HCT116 (cell line): ENCODE measurements at regions not wholly inside any gene's neighbourhood (a gene's known extent, or its start where the extent isn't known, plus 50 kb on each side); places are given as distances from the start of the nearest gene placed in this dataset.

Experiments
- ATAC-seq: fragments of 200-7000 bp; cut with Tn5 transposase; 2 replicates; pipeline ENCODE4 v1.9.1; 2020; ENCODE audit warnings: mild to moderate bottlenecking, moderate library complexity
- BruUV-seq: library from RNA; stranded (reverse); fragments of 400-500 nt; replicated peaks from 2 replicates; lab custom pipeline; 2021; lab: Mats Ljungman, UMichigan
- CTCF ChIA-PET: fragments of 300-600 bp; sonication (Branson Sonifier 250); formaldehyde crosslinking; loops from one replicate; lab custom pipeline; 2021; ENCODE audit warnings: antibody characterized with exemption; lab: Charles Lee
- POLR2A ChIA-PET: fragments of 300-600, 350-600 bp; sonication (Branson Sonifier 250); formaldehyde crosslinking; loops from one replicate; lab custom pipeline; 2021; ENCODE audit warnings: antibody characterized with exemption; lab: Charles Lee
- RAD21 ChIA-PET, 2 experiments: fragments of 300-600 bp; sonication (Branson Sonifier 250); formaldehyde crosslinking; loops; one replicate each; lab custom pipeline; 2023; ENCODE audit warnings: low total read pairs in 2 of 2; ENCODE audit not compliant: uncharacterized antibody in 2 of 2, unreplicated experiment in 2 of 2, low non-redundant PET in 1 of 2; lab: Charles Lee
- DNase-seq: peaks from one replicate; pipeline ENCODE4 v3.0.0-alpha.2; 2010; ENCODE audit warnings: low read depth, low spot score
- H2AFZ ChIP-seq: fragments of 200-600 bp; shearing (Covaris generic), sonication (generic); 2 replicates; pipeline ENCODE4 v1.6.1; 2017; ENCODE audit warnings: low read depth, mixed run types, mixed read lengths, antibody characterized with exemption, low read length; ENCODE audit not compliant: poor library complexity, severe bottlenecking
- H3K27ac ChIP-seq: 2 replicates; pipeline ENCODE4 v1.5.1; 2012; ENCODE audit warnings: low read depth, low read length
- H3K27me3 ChIP-seq: fragments of 200-600 bp; sonication (generic); 2 replicates; pipeline ENCODE4 v1.6.1; 2016; ENCODE audit warnings: mixed run types, low read length, mixed read lengths; ENCODE audit not compliant: insufficient read depth
- H3K36me3 ChIP-seq, 2 experiments: fragments of 200-500 bp in 1 of 2; fragments of 200-600 bp in 1 of 2; sonication (Bioruptor generic) in 1 of 2; sonication (generic) in 1 of 2; 2 replicates each; pipeline versions ENCODE4 v1.5.1 to v1.6.1; 2014 to 2016; ENCODE audit warnings: low read length in 2 of 2, inconsistent platforms in 1 of 2, mixed read lengths in 1 of 2, mixed run types in 1 of 2; ENCODE audit not compliant: insufficient read depth in 2 of 2, control insufficient read depth in 1 of 2
- H3K4me1 ChIP-seq, 2 experiments: fragments of 200-600 bp in 1 of 2; sonication (generic) in 1 of 2; 2 replicates each; pipeline versions ENCODE4 v1.5.1 to v1.6.1; 2012 to 2017; ENCODE audit warnings: low read length in 2 of 2, inconsistent platforms in 1 of 2, mild to moderate bottlenecking in 1 of 2, mixed read lengths in 1 of 2, mixed run types in 1 of 2, moderate library complexity in 1 of 2; ENCODE audit not compliant: insufficient read depth in 2 of 2, control insufficient read depth in 1 of 2
- H3K4me2 ChIP-seq: fragments of 200-600 bp; sonication (generic); 2 replicates; pipeline ENCODE4 v1.6.1; 2017; ENCODE audit warnings: mixed run types, low read length, mixed read lengths
- H3K4me3 ChIP-seq, 2 experiments: fragments of 200-600 bp in 1 of 2; sonication (generic) in 1 of 2; replicated peaks in 1 of 2; 2 replicates each; pipeline ENCODE4 v1.5.1; 2011 to 2016; ENCODE audit warnings: low read length in 2 of 2, control low read depth in 1 of 2, low read depth in 1 of 2, mild to moderate bottlenecking in 1 of 2, mixed read lengths in 1 of 2, mixed run types in 1 of 2
- H3K79me2 ChIP-seq: fragments of 200-600 bp; sonication (generic); 2 replicates; pipeline ENCODE4 v1.6.1; 2017; ENCODE audit warnings: mild to moderate bottlenecking, mixed run types, low read length, moderate library complexity, mixed read lengths; ENCODE audit not compliant: insufficient read depth
- H3K9ac ChIP-seq: fragments of 200-600 bp; sonication (generic); 2 replicates; pipeline ENCODE4 v1.6.1; 2016; ENCODE audit warnings: low read length, mixed read lengths
- H3K9me2 ChIP-seq: fragments of 200-600 bp; sonication (generic), shearing (Covaris generic); 2 replicates; pipeline ENCODE4 v1.6.1; 2017; ENCODE audit warnings: mixed run types, mild to moderate bottlenecking, moderate library complexity; ENCODE audit not compliant: insufficient read depth
- H3K9me3 ChIP-seq, 2 experiments: fragments of 200-500 bp in 1 of 2; fragments of 200-600 bp in 1 of 2; sonication (Bioruptor generic) in 1 of 2; sonication (generic) in 1 of 2; 2 replicates each; pipeline ENCODE4 v1.6.1; 2014 to 2017; ENCODE audit warnings: low read length in 2 of 2, mixed read lengths in 2 of 2, inconsistent platforms in 1 of 2, low read depth in 1 of 2, mild to moderate bottlenecking in 1 of 2, mixed run types in 1 of 2, moderate library complexity in 1 of 2; ENCODE audit not compliant: control insufficient read depth in 1 of 2, insufficient read depth in 1 of 2
- H4K20me1 ChIP-seq: fragments of 200-600 bp; sonication (generic), shearing (Covaris generic); 2 replicates; pipeline ENCODE4 v1.6.1; 2017; ENCODE audit warnings: mixed run types, mild to moderate bottlenecking, moderate library complexity; ENCODE audit not compliant: insufficient read depth
- ATF3 ChIP-seq: IDR thresholded peaks from 2 replicates; pipeline ENCODE4 v1.6.1; 2012
- CBX3 ChIP-seq: IDR thresholded peaks from 2 replicates; pipeline ENCODE4 v1.6.1; 2012; ENCODE audit warnings: low read depth
- CEBPB ChIP-seq: IDR thresholded peaks from 2 replicates; pipeline ENCODE4 v1.6.1; 2012; ENCODE audit warnings: low read depth
- CTCF ChIP-seq, 3 experiments: fragments of 200-600 bp in 1 of 3; sonication (generic) in 1 of 3; IDR thresholded peaks in 2 of 3; conservative IDR thresholded peaks in 1 of 3; 2 replicates each; pipeline ENCODE4 v1.5.1; 2012 to 2017; ENCODE audit warnings: low read depth in 2 of 3, low read length in 2 of 3, antibody characterized with exemption in 1 of 3, borderline replicate concordance in 1 of 3, control low read depth in 1 of 3, mild to moderate bottlenecking in 1 of 3, mixed read lengths in 1 of 3, mixed run types in 1 of 3, moderate library complexity in 1 of 3; ENCODE audit not compliant: insufficient read depth in 1 of 3
- EGR1 ChIP-seq: IDR thresholded peaks from 2 replicates; pipeline ENCODE4 v1.6.1; 2012; ENCODE audit warnings: low read depth
- EZH2 ChIP-seq: fragments of 200-600 bp; sonication (generic); IDR thresholded peaks from 2 replicates; pipeline ENCODE4 v1.6.1; 2017; ENCODE audit warnings: antibody characterized with exemption, mixed run types
- FOSL1 ChIP-seq: IDR thresholded peaks from 2 replicates; pipeline ENCODE4 v1.6.1; 2012; ENCODE audit warnings: low read depth
- JUND ChIP-seq: IDR thresholded peaks from 2 replicates; pipeline ENCODE4 v1.6.1; 2012
- MAX ChIP-seq: IDR thresholded peaks from 2 replicates; pipeline ENCODE4 v1.6.1; 2012
- POLR2A ChIP-seq: IDR thresholded peaks from 2 replicates; pipeline ENCODE4 v1.7.0; 2011; ENCODE audit warnings: borderline replicate concordance; ENCODE audit not compliant: insufficient read depth, insufficient read length; ENCODE audit errors: extremely low read depth
- POLR2AphosphoS5 ChIP-seq: IDR thresholded peaks from 2 replicates; pipeline ENCODE4 v1.6.1; 2011; ENCODE audit warnings: mild to moderate bottlenecking, low read depth, low read length, moderate library complexity
- RAD21 ChIP-seq: IDR thresholded peaks from 2 replicates; pipeline ENCODE4 v1.6.1; 2012; ENCODE audit warnings: low read depth, mild to moderate bottlenecking
- REST ChIP-seq: IDR thresholded peaks from 2 replicates; pipeline ENCODE4 v1.6.1; 2012; ENCODE audit warnings: low read depth
- SIN3A ChIP-seq: IDR thresholded peaks from 2 replicates; pipeline ENCODE4 v1.6.1; 2012; ENCODE audit warnings: low read depth
- SP1 ChIP-seq: IDR thresholded peaks from 2 replicates; pipeline ENCODE4 v1.6.1; 2012; ENCODE audit warnings: low read depth
- SRF ChIP-seq: IDR thresholded peaks from 2 replicates; pipeline ENCODE4 v1.6.1; 2012; ENCODE audit warnings: low read depth
- TCF7L2 ChIP-seq: IDR thresholded peaks from 2 replicates; pipeline ENCODE4 v1.7.0; 2011; ENCODE audit warnings: borderline replicate concordance, inconsistent platforms; ENCODE audit not compliant: insufficient read depth, insufficient read length; ENCODE audit errors: extremely low read depth
- YY1 ChIP-seq: IDR thresholded peaks from 2 replicates; pipeline ENCODE4 v1.6.1; 2011; ENCODE audit warnings: low read length, low read depth, moderate library complexity, mild to moderate bottlenecking; ENCODE audit not compliant: insufficient replicate concordance; ENCODE audit errors: extremely low read depth
- ZFX ChIP-seq: fragments of 450-650 bp; IDR thresholded peaks from 2 replicates; pipeline ENCODE4 v1.6.1; 2017
- ZNF274 ChIP-seq: fragments of 200-500 bp; sonication (Bioruptor generic); IDR thresholded peaks from 2 replicates; pipeline ENCODE4 v1.6.1; 2014; ENCODE audit warnings: mild to moderate bottlenecking, low read depth, low read length, inconsistent platforms
- intact Hi-C: fragments of 100-400 bp; cut with micrococcal nuclease; formaldehyde crosslinking; loops from 2 replicates; pipeline ENCODE4 v1.10.0; 2022

- no peak overlapping the region for H3K27ac ChIP-seq
- CTCF ChIA-PET: no interaction called here
- peaks cover 7 to 22% of the 10 kb centered on the region in 2 experiments; a peak in 3 of 4 replicates for H3K9me3 ChIP-seq
- H4K20me1 ChIP-seq: no peaks in the 10 kb centered on the region
- no TSS peak for BruUV-seq
- no peaks in the 10 kb centered on the region for H3K79me2 ChIP-seq
- H3K4me3 ChIP-seq: no peak overlapping the region
- intact Hi-C loops: no loop called here
- H3K4me1 ChIP-seq: no peaks in the 10 kb centered on the region
- no peaks in the 10 kb centered on the region for H3K36me3 ChIP-seq
- no peak for ATAC-seq
- no peak for DNase-seq
- TF ChIP-seq EZH2: no peak
- no peak for TF ChIP-seq ATF3
- no peak for TF ChIP-seq ZFX
- no peak for TF ChIP-seq FOSL1
- TF ChIP-seq TCF7L2: no peak
- TF ChIP-seq CBX3: no peak
- no peak for TF ChIP-seq CEBPB
- no peak for TF ChIP-seq SRF
- no peak for TF ChIP-seq REST
- TF ChIP-seq MAX: no peak
- TF ChIP-seq YY1: no peak
- TF ChIP-seq CTCF (IDR thresholded peaks at IDR 0.05 in 2 of 3, conservative IDR thresholded peaks at IDR 0.05 in 1 of 3; ENCODE audit: borderline replicate concordance in 1 of 3, insufficient read depth in 1 of 3, low read depth in 2 of 3, low read length in 2 of 3): no peak
- TF ChIP-seq SIN3A: no peak
- no peak for TF ChIP-seq RAD21
- no peak for TF ChIP-seq EGR1
- no peak for TF ChIP-seq ZNF274
- TF ChIP-seq POLR2AphosphoS5: no peak
- no peak for TF ChIP-seq JUND
- no peak for TF ChIP-seq POLR2A
- TF ChIP-seq SP1: no peak
- H3K27me3 ChIP-seq: no peaks in the 10 kb centered on the region
- no peaks in the 10 kb centered on the region for H3K9me2 ChIP-seq
- POLR2A ChIA-PET: no interaction called here
- H3K4me2 ChIP-seq: no peak overlapping the region
- H3K9ac ChIP-seq: no peak overlapping the region
- RAD21 ChIA-PET: no interaction called here
- no peak overlapping the region for H2AFZ ChIP-seq
Measured at GRCh38 chr16:62738666-62739460, 702.6 kb upstream of the CDH8 start.
